Esophagus squamous epithelium (tissue), 4 donors: ENCODE measurements at regions not wholly inside any gene's neighbourhood (a gene's known extent, or its start where the extent isn't known, plus 50 kb on each side); places are given as distances from the start of the nearest gene placed in this dataset.

Experiments used
- POLR2A ChIP-seq, 4 donors: fragments of 450-650 bp; IDR thresholded peaks; one replicate each; pipeline ENCODE4 v1.6.1; 2017; ENCODE audit warnings: antibody characterized with exemption in 4 of 4, mild to moderate bottlenecking in 4 of 4, moderate library complexity in 3 of 4
- TF ChIP-seq, protein P1 (sequence below), 6 experiments: fragments of 450-650 bp in 4 of 6; fragments of 200-600 bp in 2 of 6; sonication (generic) in 2 of 6; IDR thresholded peaks; one replicate each; pipeline ENCODE4 v1.5.1; 2016 to 2019; ENCODE audit warnings: antibody characterized with exemption in 6 of 6, mild to moderate bottlenecking in 4 of 6, moderate library complexity in 4 of 6

DNA sequence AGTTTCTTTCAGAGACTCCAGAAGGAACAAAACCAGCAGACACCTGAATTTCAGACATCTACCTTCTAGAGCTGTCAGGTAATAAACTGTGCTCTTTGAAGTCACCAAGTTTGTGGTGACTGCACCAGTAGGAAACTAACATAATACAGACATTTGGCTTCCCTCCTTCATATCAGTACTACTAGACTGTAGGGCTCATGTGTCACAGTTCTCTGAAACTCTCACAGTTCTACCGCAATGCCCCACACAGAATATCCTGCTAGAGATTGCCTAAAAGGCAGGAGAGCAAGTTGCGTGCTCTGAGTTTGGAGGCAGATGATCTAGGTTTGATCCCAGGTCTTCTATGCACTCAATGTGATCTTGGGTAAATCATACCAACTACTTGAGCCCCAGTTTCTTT lies 205.0 kb upstream of the LRFN2 start:
- TF ChIP-seq, protein P1, sequence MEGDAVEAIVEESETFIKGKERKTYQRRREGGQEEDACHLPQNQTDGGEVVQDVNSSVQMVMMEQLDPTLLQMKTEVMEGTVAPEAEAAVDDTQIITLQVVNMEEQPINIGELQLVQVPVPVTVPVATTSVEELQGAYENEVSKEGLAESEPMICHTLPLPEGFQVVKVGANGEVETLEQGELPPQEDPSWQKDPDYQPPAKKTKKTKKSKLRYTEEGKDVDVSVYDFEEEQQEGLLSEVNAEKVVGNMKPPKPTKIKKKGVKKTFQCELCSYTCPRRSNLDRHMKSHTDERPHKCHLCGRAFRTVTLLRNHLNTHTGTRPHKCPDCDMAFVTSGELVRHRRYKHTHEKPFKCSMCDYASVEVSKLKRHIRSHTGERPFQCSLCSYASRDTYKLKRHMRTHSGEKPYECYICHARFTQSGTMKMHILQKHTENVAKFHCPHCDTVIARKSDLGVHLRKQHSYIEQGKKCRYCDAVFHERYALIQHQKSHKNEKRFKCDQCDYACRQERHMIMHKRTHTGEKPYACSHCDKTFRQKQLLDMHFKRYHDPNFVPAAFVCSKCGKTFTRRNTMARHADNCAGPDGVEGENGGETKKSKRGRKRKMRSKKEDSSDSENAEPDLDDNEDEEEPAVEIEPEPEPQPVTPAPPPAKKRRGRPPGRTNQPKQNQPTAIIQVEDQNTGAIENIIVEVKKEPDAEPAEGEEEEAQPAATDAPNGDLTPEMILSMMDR (IDR thresholded peaks at IDR 0.05) = no peak
- TF ChIP-seq POLR2A (IDR thresholded peaks at IDR 0.05) = no peak
